ENCODE measurements at regions not wholly inside any gene's neighbourhood (a gene's known extent, or its start where the extent isn't known, plus 50 kb on each side); places are given as distances from the start of the nearest gene placed in this dataset.

DNA sequence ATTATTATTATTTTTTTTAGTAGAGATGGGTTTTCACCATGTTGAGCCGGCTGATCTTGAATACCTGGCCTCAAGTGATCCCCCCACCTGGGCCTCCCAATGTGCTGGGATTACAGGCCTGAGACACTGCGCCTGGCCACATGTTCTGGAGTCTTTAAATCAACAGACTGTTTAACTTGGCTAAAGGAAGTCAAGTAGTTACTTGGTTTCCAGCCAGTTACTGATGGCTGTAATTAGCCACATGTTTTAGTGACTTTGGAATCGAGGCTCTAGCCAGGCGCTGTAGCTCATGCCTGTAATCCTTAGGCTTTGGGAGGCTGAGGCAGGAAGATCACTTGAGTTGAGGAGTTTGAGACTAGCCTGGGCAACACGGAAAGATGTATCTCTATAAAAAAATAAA, 699.2 kb upstream of the RBFOX1 start:
- no peaks in the 10 kb centered on the region for H3K27me3 Mint-ChIP-seq (ENCODE audit: low read depth)
- DNase-seq (no peak), ATAC-seq (replicated peaks in 1 of 2) (no peak)
- no peaks in the 10 kb centered on the region for H3K36me3 Mint-ChIP-seq (ENCODE audit: insufficient read depth in 2 of 2)
- H3K4me1 Mint-ChIP-seq (ENCODE audit: low read depth): no peaks in the 10 kb centered on the region
- no peak overlapping the region for H3K4me3 Mint-ChIP-seq
- no peaks in the 10 kb centered on the region for H3K9me3 Mint-ChIP-seq
- no peak overlapping the region for H3K27ac Mint-ChIP-seq

- Mint-ChIP-seq H3K36me3 (ENCODE audit: insufficient read depth in 2 of 2) (no peaks in the 10 kb centered on the region), H3K4me3 (no peak overlapping the region), H3K4me1 (ENCODE audit: low read depth) (no peaks in the 10 kb centered on the region), H3K27ac (no peak overlapping the region), H3K9me3 (no peaks in the 10 kb centered on the region), H3K27me3 (ENCODE audit: low read depth) (no peaks in the 10 kb centered on the region)
- DNase-seq (no peak), ATAC-seq (replicated peaks in 1 of 2) (no peak)
Observed at GRCh38 chr16:6629110-6629509, 703.5 kb upstream of the RBFOX1 start.

DNA sequence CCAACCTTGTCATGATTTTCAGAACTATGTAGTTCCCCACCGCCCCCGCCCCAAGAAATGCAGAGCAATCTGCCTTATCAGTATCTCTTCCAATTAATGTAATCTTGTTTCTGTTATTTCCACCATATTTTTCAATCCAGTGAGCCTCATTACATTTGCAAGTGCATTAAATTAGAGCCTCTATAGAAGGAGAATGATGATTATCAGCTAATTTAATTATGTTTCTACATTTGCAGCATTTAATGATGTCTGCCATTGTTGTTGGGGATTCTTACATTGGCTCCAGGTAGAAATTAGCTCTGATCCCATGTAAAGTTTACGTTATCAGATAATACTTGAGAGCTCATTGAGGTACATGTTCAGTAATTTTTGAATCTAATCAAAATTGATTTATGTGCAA, 707.0 kb upstream of the RBFOX1 start:
- ATAC-seq (replicated peaks in 1 of 2): no peak
- Mint-ChIP-seq H3K4me3 (no peak overlapping the region), H3K4me1 (ENCODE audit: low read depth) (no peaks in the 10 kb centered on the region), H3K27me3 (ENCODE audit: low read depth) (no peaks in the 10 kb centered on the region), H3K36me3 (ENCODE audit: insufficient read depth in 2 of 2) (no peaks in the 10 kb centered on the region), H3K27ac (no peak overlapping the region), H3K9me3 (peaks cover 0 to 6% of the 10 kb centered on the region in 2 donors)
- DNase-seq: no peak

DNA sequence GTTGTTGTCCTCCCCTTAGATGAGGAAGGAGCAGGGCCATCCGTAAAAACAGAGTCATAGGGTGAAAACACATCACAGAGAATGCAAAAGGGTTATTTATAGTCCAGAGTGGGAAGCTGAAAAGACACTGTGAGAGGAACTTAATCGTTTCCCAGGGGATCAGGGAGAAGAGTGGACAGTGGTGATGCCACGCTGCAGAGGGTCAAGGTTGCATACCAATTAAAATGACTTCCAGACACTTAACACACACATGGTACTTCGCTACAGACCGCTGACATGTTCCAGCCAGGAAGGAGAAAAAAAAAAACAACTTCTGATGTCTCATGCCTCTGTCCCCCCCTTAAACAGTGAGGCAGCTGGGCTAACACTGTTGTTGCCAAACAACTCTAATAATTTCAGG, 713.8 kb upstream of the RBFOX1 start:
- DNase-seq (no peak), ATAC-seq (replicated peaks in 1 of 2) (no peak)
- peaks cover 2 to 9% of the 10 kb centered on the region in 2 donors for H3K9me3 Mint-ChIP-seq
- no peaks in the 10 kb centered on the region for H3K4me1 Mint-ChIP-seq (ENCODE audit: low read depth)
- H3K27ac Mint-ChIP-seq: no peak overlapping the region
- no peaks in the 10 kb centered on the region for H3K27me3 Mint-ChIP-seq (ENCODE audit: low read depth)
- peaks cover 0 to 1% of the 10 kb centered on the region in 2 donors for H3K36me3 Mint-ChIP-seq (ENCODE audit: insufficient read depth in 2 of 2)
- no peak overlapping the region for H3K4me3 Mint-ChIP-seq

- ATAC-seq (replicated peaks in 1 of 2) (no peak), DNase-seq (no peak)
- no peak overlapping the region for H3K27ac Mint-ChIP-seq
- H3K9me3 Mint-ChIP-seq: peaks cover 2 to 8% of the 10 kb centered on the region in 2 donors
- no peaks in the 10 kb centered on the region for H3K4me1 Mint-ChIP-seq (ENCODE audit: low read depth)
- no peaks in the 10 kb centered on the region for H3K27me3 Mint-ChIP-seq (ENCODE audit: low read depth)
- no peak overlapping the region for H3K4me3 Mint-ChIP-seq
- H3K36me3 Mint-ChIP-seq (ENCODE audit: insufficient read depth in 2 of 2): peaks cover 0 to 3% of the 10 kb centered on the region in 2 donors
Observed at GRCh38 chr16:6616746-6617145, 715.9 kb upstream of the RBFOX1 start.

- no peak for ATAC-seq (replicated peaks in 1 of 2)
Observed at GRCh38 chr16:6615636-6616035, 717.0 kb upstream of the RBFOX1 start.

DNA sequence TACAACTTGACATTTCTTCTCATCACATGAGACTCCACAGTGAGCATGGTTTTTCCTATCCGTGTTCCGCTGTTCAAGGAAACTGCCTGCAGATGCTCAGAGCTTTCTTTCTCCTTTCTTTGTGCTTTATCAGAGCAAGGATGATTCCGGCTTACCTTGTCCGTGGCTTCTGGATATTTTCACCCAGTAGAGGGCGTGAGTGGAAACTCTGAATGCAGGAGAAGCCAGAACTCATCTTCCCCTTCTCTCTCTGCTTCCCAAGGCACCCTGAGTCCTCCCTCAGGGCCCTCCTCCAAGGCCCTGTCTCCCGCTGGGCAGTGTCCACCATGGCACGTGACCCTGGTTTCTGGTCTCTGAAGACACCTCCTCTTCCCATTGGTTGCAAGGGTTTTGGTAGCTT, 721.1 kb upstream of the RBFOX1 start:
- Mint-ChIP-seq H3K36me3 (ENCODE audit: insufficient read depth in 2 of 2) (peaks cover 0 to 2% of the 10 kb centered on the region in 2 donors), H3K27me3 (ENCODE audit: low read depth) (no peaks in the 10 kb centered on the region), H3K4me1 (ENCODE audit: low read depth) (no peaks in the 10 kb centered on the region), H3K4me3 (no peak overlapping the region), H3K27ac (no peak overlapping the region), H3K9me3 (peaks cover 0 to 3% of the 10 kb centered on the region in 2 donors)
- DNase-seq (no peak), ATAC-seq (replicated peaks in 1 of 2) (no peak)

More at GRCh38 chr16:6615636-6616035, 717.0 kb upstream of the RBFOX1 start:
- Mint-ChIP-seq H3K4me3 (no peak overlapping the region), H3K27me3 (ENCODE audit: low read depth) (no peaks in the 10 kb centered on the region), H3K27ac (no peak overlapping the region), H3K36me3 (ENCODE audit: insufficient read depth in 2 of 2) (peaks cover 0 to 3% of the 10 kb centered on the region in 2 donors), H3K9me3 (peaks cover 2 to 6% of the 10 kb centered on the region in 2 donors), H3K4me1 (ENCODE audit: low read depth) (no peaks in the 10 kb centered on the region)
- no peak for DNase-seq

DNA sequence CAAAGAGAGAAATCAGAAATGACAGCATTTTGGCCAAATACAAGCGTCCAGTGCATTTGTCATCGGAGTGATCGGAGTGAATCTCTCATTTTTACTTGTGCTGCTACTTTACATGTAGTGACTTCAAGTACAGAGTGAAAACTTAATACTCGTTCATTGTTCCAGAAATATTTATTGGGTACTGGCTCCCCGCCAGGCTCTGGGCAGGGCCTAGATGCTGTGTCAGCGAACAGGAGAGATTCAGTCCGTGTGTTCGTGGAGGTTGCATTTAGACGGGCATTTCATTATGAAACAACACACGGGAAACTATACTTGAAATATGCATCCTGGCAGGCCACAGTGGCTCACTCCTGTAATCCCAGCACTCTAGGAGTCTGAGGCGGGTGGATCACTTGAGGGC, 727.2 kb upstream of the RBFOX1 start:
- DNase-seq (no peak), ATAC-seq (replicated peaks in 1 of 2) (no peak)
- Mint-ChIP-seq H3K9me3 (peaks cover 2 to 3% of the 10 kb centered on the region in 2 donors), H3K27me3 (ENCODE audit: low read depth) (no peaks in the 10 kb centered on the region), H3K4me1 (ENCODE audit: low read depth) (no peaks in the 10 kb centered on the region), H3K27ac (no peak overlapping the region), H3K36me3 (ENCODE audit: insufficient read depth in 2 of 2) (no peaks in the 10 kb centered on the region), H3K4me3 (no peak overlapping the region)

- peaks cover 2 to 3% of the 10 kb centered on the region in 2 donors for H3K9me3 Mint-ChIP-seq
- no peaks in the 10 kb centered on the region for H3K4me1 Mint-ChIP-seq (ENCODE audit: low read depth)
- no peaks in the 10 kb centered on the region for H3K27me3 Mint-ChIP-seq (ENCODE audit: low read depth)
- no peak overlapping the region for H3K27ac Mint-ChIP-seq
- no peak for ATAC-seq (replicated peaks in 1 of 2)
- no peak for DNase-seq
- H3K4me3 Mint-ChIP-seq: no peak overlapping the region
- H3K36me3 Mint-ChIP-seq (ENCODE audit: insufficient read depth in 2 of 2): no peaks in the 10 kb centered on the region
Observed at GRCh38 chr16:6603780-6604325, 728.8 kb upstream of the RBFOX1 start.

DNA sequence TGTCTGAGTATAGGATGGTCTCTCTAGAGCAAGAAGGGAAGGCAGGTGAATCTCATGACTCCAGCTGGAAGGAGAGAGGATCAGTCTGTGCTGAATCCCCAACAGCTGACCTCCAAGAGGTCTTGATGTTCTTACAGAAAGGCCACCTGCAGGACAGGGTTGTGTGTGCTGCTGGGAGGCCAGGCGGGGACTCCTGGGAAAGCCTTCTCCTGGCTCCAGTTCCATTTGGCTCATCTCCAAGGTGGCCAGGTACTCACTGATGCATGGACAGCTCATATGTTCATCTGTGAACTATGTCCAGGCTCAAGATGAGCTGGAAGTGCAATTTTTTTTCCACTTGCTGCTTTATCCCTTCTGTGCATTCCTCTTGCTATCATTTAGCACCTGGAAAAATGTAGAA, 730.2 kb upstream of the RBFOX1 start:
- H3K4me1 Mint-ChIP-seq (ENCODE audit: low read depth): no peaks in the 10 kb centered on the region
- H3K27me3 Mint-ChIP-seq (ENCODE audit: low read depth): no peaks in the 10 kb centered on the region
- no peak overlapping the region for H3K4me3 Mint-ChIP-seq
- no peaks in the 10 kb centered on the region for H3K36me3 Mint-ChIP-seq (ENCODE audit: insufficient read depth in 2 of 2)
- peaks cover 2% of the 10 kb centered on the region in 2 donors for H3K9me3 Mint-ChIP-seq
- H3K27ac Mint-ChIP-seq: no peak overlapping the region
- no peak for ATAC-seq (replicated peaks in 1 of 2)
- DNase-seq: no peak

GRCh38 chr16:6600167-6600566, 732.5 kb upstream of the RBFOX1 start:
- no peak for ATAC-seq (replicated peaks in 1 of 2)
- no peak overlapping the region for H3K27ac Mint-ChIP-seq
- no peaks in the 10 kb centered on the region for H3K36me3 Mint-ChIP-seq (ENCODE audit: insufficient read depth in 2 of 2)
- no peaks in the 10 kb centered on the region for H3K27me3 Mint-ChIP-seq (ENCODE audit: low read depth)
- no peaks in the 10 kb centered on the region for H3K9me3 Mint-ChIP-seq
- no peak for DNase-seq
- no peaks in the 10 kb centered on the region for H3K4me1 Mint-ChIP-seq (ENCODE audit: low read depth)
- no peak overlapping the region for H3K4me3 Mint-ChIP-seq

DNA sequence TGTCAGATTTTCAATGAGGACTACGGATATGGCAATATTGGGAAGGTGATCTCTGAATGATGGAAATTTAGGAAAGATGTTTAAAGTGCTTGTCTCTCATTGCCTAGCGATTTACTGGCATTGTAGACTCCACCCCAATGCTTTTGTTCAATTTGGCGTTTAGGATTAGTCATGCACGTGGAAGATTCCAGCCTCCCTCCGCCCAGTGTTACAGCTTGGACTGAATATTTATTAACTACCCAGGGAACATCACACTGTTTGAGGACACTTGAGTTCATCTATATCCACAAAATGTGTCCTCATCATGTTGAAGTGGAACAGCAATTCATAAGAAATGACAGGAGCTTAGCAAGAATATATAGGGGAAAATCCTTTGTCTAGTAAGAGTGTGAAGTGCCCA, 738.8 kb upstream of the RBFOX1 start:
- Mint-ChIP-seq H3K9me3 (peaks cover 3 to 5% of the 10 kb centered on the region in 2 donors), H3K27me3 (ENCODE audit: low read depth) (no peaks in the 10 kb centered on the region), H3K27ac (no peak overlapping the region), H3K36me3 (ENCODE audit: insufficient read depth in 2 of 2) (peaks cover 0 to 2% of the 10 kb centered on the region in 2 donors), H3K4me3 (no peak overlapping the region), H3K4me1 (ENCODE audit: low read depth) (no peaks in the 10 kb centered on the region)
- no peak for DNase-seq
- ATAC-seq (replicated peaks in 1 of 2): no peak

GRCh38 chr16:6576606-6577005, 756.0 kb upstream of the RBFOX1 start:
- DNase-seq (no peak), ATAC-seq (replicated peaks in 1 of 2) (no peak)
- no peak overlapping the region for H3K4me3 Mint-ChIP-seq
- H3K4me1 Mint-ChIP-seq (ENCODE audit: low read depth): no peaks in the 10 kb centered on the region
- peaks cover 0 to 3% of the 10 kb centered on the region in 2 donors for H3K9me3 Mint-ChIP-seq
- H3K36me3 Mint-ChIP-seq (ENCODE audit: insufficient read depth in 2 of 2): no peaks in the 10 kb centered on the region
- no peaks in the 10 kb centered on the region for H3K27me3 Mint-ChIP-seq (ENCODE audit: low read depth)
- H3K27ac Mint-ChIP-seq: no peak overlapping the region

DNA sequence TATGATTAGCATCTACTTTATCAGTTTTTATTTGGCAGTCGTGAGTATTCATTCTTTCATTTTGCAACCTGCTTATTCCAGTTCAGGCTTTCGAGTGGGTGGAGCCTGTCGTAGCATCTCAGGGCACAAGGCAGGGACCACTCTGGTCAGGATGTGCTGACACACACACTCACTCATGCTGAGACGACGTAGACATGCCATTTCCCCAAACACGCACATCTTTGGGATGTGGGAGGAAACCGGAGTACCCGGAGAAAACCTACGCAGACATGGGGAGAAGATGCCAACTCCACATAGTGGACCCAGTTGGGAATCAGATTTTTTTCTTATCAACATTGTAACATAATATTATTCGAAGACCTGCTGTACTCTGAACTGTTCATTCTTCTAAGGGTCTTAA, 756.5 kb upstream of the RBFOX1 start:
- no peak overlapping the region for H3K4me3 Mint-ChIP-seq

More for the DNA sequence above, 756.5 kb upstream of the RBFOX1 start:
- peaks cover 0 to 3% of the 10 kb centered on the region in 2 donors for H3K9me3 Mint-ChIP-seq
- H3K4me1 Mint-ChIP-seq (ENCODE audit: low read depth): no peaks in the 10 kb centered on the region
- no peaks in the 10 kb centered on the region for H3K27me3 Mint-ChIP-seq (ENCODE audit: low read depth)
- ATAC-seq (replicated peaks in 1 of 2): no peak
- no peaks in the 10 kb centered on the region for H3K36me3 Mint-ChIP-seq (ENCODE audit: insufficient read depth in 2 of 2)
- no peak for DNase-seq
- H3K27ac Mint-ChIP-seq: no peak overlapping the region
